SJSA1 (cell line): ENCODE measurements at regions not wholly inside any gene's neighbourhood (a gene's known extent, or its start where the extent isn't known, plus 50 kb on each side); places are given as distances from the start of the nearest gene placed in this dataset.

Source experiments
- DNase-seq, 2 experiments: peaks; one replicate each; pipeline ENCODE4 v3.0.0-alpha.2; 2015 to 2020; ENCODE audit warnings: low spot score in 2 of 2, low read depth in 1 of 2
- H3K27ac ChIP-seq: fragments of 250-450 bp; sonication (Bioruptor Pico); 2 replicates; pipeline ENCODE4 v1.5.1; 2020; ENCODE audit warnings: mild to moderate bottlenecking, moderate library complexity
- H3K27me3 ChIP-seq: fragments of 250-450 bp; sonication (Bioruptor Pico); replicated peaks from 2 replicates; pipeline ENCODE4 v1.5.1; 2020; ENCODE audit warnings: mild to moderate bottlenecking, moderate library complexity
- H3K36me3 ChIP-seq: fragments of 250-450 bp; sonication (Bioruptor Pico); 2 replicates; pipeline ENCODE4 v1.5.1; 2020; ENCODE audit warnings: mild to moderate bottlenecking
- H3K4me1 ChIP-seq: fragments of 250-450 bp; sonication (Bioruptor Pico); replicated peaks from 2 replicates; pipeline ENCODE4 v1.6.1; 2021; ENCODE audit warnings: mild to moderate bottlenecking
- H3K4me3 ChIP-seq: fragments of 250-450 bp; sonication (Bioruptor Pico); 2 replicates; pipeline ENCODE4 v1.5.1; 2020; ENCODE audit warnings: mild to moderate bottlenecking
- H3K9me3 ChIP-seq: fragments of 250-450 bp; sonication (Bioruptor Pico); replicated peaks from 2 replicates; pipeline ENCODE4 v1.5.1; 2020; ENCODE audit warnings: mild to moderate bottlenecking

DNA sequence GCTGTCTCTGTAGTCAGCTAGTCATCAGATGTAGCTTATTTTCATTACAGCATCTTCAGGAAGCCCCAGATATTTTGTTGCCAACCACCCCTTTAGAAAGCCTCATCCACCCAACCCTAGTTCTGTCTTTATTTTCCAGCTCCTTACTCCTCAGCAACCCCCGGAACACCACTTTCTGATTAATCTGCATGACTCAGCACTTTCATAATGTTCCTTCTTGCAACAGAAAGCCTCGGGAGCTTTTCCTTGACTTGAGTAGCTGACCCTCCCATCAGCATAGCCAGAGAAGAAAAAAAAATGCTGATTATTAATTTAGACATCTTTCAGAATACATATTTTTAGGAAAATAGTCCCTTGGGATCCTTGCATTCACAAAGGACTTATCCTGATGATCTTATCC is 244.0 kb upstream of the CXCL12 start:
- no peak overlapping the region for H3K27ac ChIP-seq
- DNase-seq = peak in 1 of 2 experiments; percentile 8
- no peaks in the 10 kb centered on the region for H3K4me1 ChIP-seq
- no peaks in the 10 kb centered on the region for H3K27me3 ChIP-seq
- H3K36me3 ChIP-seq = no peaks in the 10 kb centered on the region
- H3K4me3 ChIP-seq = no peak overlapping the region
- H3K9me3 ChIP-seq = no peaks in the 10 kb centered on the region

DNA sequence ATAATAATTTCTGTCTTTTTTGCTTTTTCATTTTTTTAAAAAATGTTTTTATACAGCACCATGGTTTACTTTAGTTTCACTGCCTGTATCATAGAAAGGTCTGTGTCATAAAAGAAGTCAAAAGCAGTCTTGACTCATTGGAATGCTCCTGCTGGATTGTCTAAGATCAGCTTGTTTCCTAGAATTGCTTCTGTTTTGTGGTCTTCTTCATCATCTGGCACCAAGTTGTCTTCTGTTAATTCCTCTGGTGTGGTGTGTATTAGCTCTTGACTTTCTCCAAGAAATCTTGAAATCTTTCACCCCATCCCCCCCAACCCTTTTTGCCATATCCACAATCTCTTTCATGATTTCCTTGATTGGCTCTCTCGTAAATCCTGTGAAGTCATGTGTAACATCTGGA is 250.3 kb upstream of the CXCL12 start:
- Histone ChIP-seq H3K27me3 (no peaks in the 10 kb centered on the region), H3K27ac (no peak overlapping the region), H3K36me3 (no peaks in the 10 kb centered on the region), H3K4me1 (no peaks in the 10 kb centered on the region), H3K9me3 (no peaks in the 10 kb centered on the region), H3K4me3 (no peak overlapping the region)
- no peak for DNase-seq

DNA sequence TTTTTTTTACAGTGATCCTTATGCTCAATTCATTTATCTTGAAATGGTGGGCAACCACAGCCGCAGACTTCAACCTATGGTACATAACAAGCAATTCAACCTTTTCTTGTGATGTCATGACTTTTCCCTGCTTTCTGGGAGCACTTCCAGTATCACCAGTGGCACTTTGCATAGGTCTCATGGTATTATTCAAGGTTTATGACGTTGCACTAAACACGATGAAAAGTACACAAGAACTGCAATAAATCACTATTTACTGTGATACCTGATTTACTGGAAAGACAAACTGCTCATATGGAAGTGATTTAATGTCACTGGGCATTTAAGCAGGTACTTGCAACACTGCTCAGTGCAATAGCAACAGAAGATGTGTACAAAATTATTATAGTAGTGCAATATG is 251.7 kb upstream of the CXCL12 start:
- Histone ChIP-seq H3K4me3 (no peak overlapping the region), H3K27ac (no peak overlapping the region), H3K4me1 (no peaks in the 10 kb centered on the region), H3K36me3 (no peaks in the 10 kb centered on the region), H3K27me3 (no peaks in the 10 kb centered on the region), H3K9me3 (no peaks in the 10 kb centered on the region)
- DNase-seq = no peak

DNA sequence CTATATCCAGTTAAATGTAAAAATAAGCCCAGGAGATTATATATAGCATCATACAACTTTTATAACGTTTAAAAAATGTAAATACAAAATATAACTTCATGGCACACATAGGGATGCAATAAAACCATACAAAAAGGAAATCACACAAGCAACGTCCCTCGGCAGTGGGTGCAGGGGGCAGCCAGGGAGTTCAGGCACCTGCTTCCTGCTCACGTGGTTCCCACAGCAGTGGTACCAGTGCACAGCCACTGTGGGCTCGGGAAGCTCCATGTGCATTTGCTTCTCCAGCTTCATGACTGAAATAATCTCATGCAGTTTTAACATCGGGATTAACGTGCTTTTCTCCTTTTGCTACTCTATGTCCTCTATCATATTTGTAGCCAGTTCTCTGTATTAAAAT is 255.5 kb upstream of the CXCL12 start:
- no peaks in the 10 kb centered on the region for H3K9me3 ChIP-seq
- no peak overlapping the region for H3K4me3 ChIP-seq
- no peaks in the 10 kb centered on the region for H3K4me1 ChIP-seq
- DNase-seq = no peak
- H3K27ac ChIP-seq = no peak overlapping the region
- no peaks in the 10 kb centered on the region for H3K36me3 ChIP-seq
- no peaks in the 10 kb centered on the region for H3K27me3 ChIP-seq

DNA sequence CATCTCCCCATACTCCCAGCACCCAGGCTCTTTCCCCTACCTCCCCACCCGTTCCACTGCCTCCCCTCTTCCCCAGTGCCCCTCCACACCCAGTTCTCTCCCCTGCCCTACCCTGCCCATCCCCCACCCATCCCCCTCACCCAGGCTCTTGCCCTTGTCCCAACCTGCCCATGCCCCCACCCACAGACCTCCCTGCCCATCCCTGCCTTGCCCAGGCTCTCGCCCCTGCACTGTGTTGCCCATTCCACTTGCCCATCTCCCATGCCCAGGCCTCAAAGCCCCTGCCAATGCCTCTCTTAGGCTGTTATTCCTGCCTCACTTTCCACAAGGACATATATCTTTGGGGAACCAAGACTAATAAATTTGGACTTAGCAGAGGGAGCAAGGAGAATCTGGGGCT is 262.6 kb upstream of the CXCL12 start:
- no peaks in the 10 kb centered on the region for H3K4me1 ChIP-seq
- H3K27me3 ChIP-seq = no peaks in the 10 kb centered on the region
- no peak overlapping the region for H3K4me3 ChIP-seq
- H3K9me3 ChIP-seq = no peaks in the 10 kb centered on the region
- H3K36me3 ChIP-seq = no peaks in the 10 kb centered on the region
- H3K27ac ChIP-seq = no peak overlapping the region
- no peak for DNase-seq

DNA sequence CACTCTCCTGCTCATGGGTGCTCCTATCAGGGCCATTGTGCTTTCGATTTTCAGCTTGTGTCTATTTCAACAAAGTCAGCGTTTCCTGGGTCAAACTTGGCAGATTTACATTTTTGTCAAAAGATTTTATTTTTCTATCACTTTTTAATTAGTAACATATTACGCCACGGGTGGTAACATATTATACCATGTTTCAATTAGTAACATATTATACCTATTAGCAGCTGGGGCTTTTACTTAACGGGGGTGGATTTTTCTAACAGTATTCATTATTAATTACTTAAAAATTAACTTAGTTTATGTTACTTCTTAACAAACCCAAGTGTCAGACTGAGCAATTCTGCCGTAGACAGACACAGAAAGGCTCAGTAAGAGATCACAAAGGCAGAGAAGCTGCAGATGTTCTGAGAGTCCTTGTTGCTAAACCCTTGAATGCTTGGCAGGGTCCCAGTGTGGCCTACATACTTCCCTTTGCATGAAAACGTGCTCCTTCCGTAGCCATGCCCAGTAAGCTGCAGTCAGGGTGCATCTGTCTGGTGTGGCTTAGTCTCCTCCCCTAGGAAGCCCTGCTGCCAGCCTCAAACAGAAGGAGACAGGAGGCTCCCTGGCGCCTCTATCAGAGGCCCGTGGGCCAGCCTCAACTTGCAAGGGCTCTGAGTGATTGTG is 263.1 kb upstream of the CXCL12 start:
- Histone ChIP-seq H3K27ac (no peak overlapping the region), H3K9me3 (no peaks in the 10 kb centered on the region), H3K27me3 (no peaks in the 10 kb centered on the region), H3K4me3 (no peak overlapping the region), H3K4me1 (no peaks in the 10 kb centered on the region), H3K36me3 (no peaks in the 10 kb centered on the region)
- no peak for DNase-seq

DNA sequence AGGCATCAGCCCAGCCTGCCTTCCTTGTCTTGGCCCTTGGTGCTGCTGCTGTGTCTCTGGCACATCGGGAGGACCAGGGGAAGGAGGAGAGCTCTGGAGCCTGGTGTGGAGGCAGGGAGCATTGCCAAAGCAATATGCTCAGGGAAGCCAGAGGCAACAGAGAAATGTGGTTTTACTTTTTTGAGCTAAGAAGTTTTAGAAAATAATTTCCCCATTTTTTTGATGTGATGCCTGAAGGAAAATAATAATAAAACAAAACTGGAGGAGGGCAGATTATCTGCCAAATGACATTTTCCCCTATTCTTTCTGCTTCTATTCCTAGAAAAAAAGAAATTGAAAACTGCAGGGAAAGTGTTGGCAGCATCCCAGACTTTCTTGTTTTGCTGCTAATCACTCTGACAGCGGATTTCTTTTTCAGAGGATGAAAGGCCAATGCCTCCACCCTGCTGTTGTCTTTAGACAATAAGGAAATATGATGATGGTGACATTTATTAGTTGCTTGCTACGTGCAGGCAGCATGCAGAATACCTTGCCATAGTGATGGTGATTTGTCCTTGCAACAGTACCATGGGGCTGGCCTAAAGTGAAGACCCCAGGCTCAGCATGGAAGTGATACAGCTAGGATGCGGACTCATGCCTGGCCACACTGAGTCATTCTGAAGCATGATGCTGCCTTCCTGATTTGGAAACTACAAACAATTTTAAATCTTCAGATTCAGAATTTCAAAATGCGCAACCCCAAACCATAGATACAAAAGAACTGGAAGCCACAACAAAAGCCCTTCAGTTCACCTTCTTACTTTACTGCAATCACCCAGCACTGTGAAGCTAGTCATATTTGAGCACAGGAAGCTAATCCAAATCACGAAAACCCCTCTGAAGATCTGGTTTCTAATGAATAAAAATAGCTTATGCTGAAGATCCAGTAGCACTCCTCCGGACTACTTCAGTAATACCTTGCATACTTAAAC is 260.2 kb upstream of the TMEM72 start:
- Histone ChIP-seq H3K9me3 (no peaks in the 10 kb centered on the region), H3K27ac (no peak overlapping the region), H3K36me3 (no peaks in the 10 kb centered on the region), H3K4me1 (no peaks in the 10 kb centered on the region), H3K4me3 (no peak overlapping the region), H3K27me3 (no peaks in the 10 kb centered on the region)
- no peak for DNase-seq

DNA sequence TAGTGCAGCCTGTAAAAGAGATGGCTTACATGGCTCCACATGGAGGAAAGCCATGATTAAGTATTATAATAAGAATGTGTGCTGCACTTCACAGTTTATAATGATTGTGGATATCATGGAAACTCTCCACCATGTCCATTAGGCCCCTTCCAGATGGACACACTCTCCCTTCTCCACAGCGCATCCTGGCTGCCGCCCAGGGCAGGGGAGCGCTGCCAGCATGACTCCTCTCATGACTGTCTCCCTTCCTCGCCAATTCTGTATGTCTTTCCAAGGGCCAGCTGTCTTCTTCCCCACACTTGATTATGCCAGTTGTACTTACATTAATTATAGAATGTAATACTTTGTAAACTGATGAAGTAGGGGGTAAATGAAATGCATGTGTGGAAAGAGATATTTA is 259.3 kb upstream of the TMEM72 start:
- no peak overlapping the region for H3K27ac ChIP-seq
- no peak for DNase-seq

DNA sequence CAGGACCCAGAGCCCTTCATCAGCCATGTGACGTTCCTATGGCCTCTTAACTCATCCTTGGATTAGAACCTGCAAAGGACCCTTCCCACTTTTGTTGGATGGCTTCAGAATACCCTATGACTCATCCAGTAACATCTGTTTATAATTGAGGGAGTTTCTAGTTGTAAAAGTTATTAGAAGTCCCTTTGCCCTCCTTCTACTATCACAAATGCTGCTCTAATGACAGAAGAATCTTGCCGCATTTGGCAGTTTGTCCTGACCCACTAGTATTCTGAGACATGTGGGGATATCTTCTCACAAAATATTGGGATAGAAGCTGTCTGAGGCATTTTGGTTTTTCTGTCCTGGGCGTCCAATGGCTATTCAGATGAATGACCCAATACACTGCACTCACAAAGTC is 251.8 kb upstream of the TMEM72 start:
- H3K36me3 ChIP-seq = no peaks in the 10 kb centered on the region

More for the DNA sequence above, 259.3 kb upstream of the TMEM72 start:
- Histone ChIP-seq H3K36me3 (no peaks in the 10 kb centered on the region), H3K4me1 (no peaks in the 10 kb centered on the region), H3K27me3 (no peaks in the 10 kb centered on the region), H3K9me3 (no peaks in the 10 kb centered on the region), H3K4me3 (no peak overlapping the region)

DNA sequence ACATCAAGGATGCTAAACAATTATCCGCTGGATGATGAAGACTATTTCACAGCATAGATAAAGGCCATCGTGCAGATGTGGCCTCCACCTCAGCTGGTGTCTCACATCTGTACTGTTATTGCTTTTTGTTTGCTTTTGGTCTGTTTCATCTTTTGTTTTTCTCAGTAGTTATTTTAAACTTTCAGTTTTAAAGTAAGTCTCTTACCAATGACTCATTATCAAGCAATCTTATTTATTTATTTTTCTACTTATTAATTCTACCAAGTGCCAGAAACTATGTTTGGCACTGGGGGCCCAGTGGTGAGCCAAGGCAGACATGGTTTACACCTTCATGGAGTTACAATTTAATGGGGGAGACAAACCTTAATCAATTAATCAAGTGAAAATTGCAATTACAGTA is 250.9 kb upstream of the TMEM72 start:
- no peaks in the 10 kb centered on the region; the same call in 1 of the 2 replicates for H3K4me1 ChIP-seq
- H3K4me3 ChIP-seq = no peak overlapping the region
- no peak overlapping the region for H3K27ac ChIP-seq
- no peaks in the 10 kb centered on the region for H3K9me3 ChIP-seq
- H3K27me3 ChIP-seq = no peaks in the 10 kb centered on the region
- no peaks in the 10 kb centered on the region for H3K36me3 ChIP-seq
- DNase-seq = peak in 1 of 2 experiments; percentile 16

More for the DNA sequence above, 251.8 kb upstream of the TMEM72 start:
- Histone ChIP-seq H3K4me3 (no peak overlapping the region), H3K4me1 (no peaks in the 10 kb centered on the region; the same call in 1 of the 2 replicates), H3K27ac (no peak overlapping the region), H3K9me3 (no peaks in the 10 kb centered on the region), H3K27me3 (no peaks in the 10 kb centered on the region)
- DNase-seq = no peak

DNA sequence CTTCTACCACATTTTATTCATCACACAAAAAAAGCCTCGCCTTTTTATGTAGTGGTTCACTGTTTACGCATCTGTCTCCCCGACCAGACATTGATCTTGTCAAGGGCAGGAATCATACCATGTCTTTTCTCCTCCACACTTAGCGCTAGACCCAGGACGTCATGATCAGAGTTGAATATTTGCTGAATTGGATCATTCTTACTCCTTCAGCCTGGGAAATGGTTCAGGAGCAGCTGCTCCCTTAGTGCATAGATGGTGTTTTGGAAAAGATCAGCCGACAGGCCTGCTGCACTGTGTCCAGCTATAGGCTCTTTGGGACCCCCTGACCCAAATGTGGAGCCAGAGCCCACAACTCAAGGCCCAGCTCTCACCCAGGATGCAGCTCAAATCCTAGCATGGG is 249.1 kb upstream of the TMEM72 start:
- DNase-seq = no peak
- H3K4me3 ChIP-seq = no peak overlapping the region

DNA sequence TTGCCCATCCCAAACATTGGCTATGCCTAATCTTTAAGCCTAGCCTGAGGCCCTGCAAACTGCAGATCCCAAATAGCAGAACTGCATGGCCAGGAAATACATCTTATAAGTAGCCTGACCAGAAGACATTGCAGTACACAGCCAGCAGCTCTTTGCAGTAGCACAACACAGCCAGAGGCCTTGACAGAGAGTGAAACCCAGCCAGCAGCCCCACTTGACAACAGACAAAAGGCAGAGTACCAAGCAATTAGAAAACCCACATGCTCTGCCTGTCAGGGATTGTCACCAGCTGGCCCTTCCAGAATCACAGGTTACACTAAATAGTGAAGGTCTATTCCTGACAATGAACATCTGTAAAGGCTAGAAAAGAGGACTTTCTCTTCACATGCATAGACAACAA is 242.8 kb upstream of the TMEM72 start:
- no peaks in the 10 kb centered on the region for H3K9me3 ChIP-seq

More for the DNA sequence above, 249.1 kb upstream of the TMEM72 start:
- no peaks in the 10 kb centered on the region for H3K27me3 ChIP-seq
- H3K9me3 ChIP-seq = no peaks in the 10 kb centered on the region
- no peaks in the 10 kb centered on the region for H3K36me3 ChIP-seq
- H3K4me1 ChIP-seq = no peaks in the 10 kb centered on the region; the same call in 1 of the 2 replicates
- no peak overlapping the region for H3K27ac ChIP-seq

DNA sequence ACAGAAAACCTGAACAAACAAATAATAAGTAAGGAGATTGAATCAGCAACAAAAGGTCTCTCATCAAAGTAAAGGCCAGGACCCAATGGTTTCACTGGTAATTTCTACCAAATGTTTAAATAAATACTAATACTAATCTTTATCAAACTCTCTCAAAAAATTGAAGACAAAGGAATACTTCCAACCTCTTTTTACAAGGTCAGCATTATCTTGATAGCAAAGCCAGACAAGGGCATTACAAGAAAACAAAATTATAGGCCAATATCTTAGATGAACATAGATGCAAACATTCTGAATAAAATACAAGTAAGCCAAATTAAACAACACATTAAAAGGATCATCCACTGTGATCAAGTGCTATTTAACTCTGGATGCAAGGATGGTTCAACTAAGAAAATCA is 239.8 kb upstream of the TMEM72 start:
- no peak for DNase-seq
- Histone ChIP-seq H3K36me3 (no peaks in the 10 kb centered on the region), H3K27ac (no peak overlapping the region), H3K4me1 (peaks cover 11% of the 10 kb centered on the region), H3K4me3 (no peak overlapping the region), H3K9me3 (no peaks in the 10 kb centered on the region), H3K27me3 (0 out of 2 replicates have a peak, but pooled peaks cover 3% of the 10 kb centered on the region)

More for the DNA sequence above, 242.8 kb upstream of the TMEM72 start:
- no peaks in the 10 kb centered on the region for H3K36me3 ChIP-seq
- no peak overlapping the region for H3K4me3 ChIP-seq
- 0 out of 2 replicates have a peak, but pooled peaks cover 3% of the 10 kb centered on the region for H3K27me3 ChIP-seq
- H3K4me1 ChIP-seq = no peaks in the 10 kb centered on the region
- DNase-seq = no peak
- H3K27ac ChIP-seq = no peak overlapping the region
